ENCODE measurements at regions not wholly inside any gene's neighbourhood (a gene's known extent, or its start where the extent isn't known, plus 50 kb on each side); places are given as distances from the start of the nearest gene placed in this dataset.

DNA sequence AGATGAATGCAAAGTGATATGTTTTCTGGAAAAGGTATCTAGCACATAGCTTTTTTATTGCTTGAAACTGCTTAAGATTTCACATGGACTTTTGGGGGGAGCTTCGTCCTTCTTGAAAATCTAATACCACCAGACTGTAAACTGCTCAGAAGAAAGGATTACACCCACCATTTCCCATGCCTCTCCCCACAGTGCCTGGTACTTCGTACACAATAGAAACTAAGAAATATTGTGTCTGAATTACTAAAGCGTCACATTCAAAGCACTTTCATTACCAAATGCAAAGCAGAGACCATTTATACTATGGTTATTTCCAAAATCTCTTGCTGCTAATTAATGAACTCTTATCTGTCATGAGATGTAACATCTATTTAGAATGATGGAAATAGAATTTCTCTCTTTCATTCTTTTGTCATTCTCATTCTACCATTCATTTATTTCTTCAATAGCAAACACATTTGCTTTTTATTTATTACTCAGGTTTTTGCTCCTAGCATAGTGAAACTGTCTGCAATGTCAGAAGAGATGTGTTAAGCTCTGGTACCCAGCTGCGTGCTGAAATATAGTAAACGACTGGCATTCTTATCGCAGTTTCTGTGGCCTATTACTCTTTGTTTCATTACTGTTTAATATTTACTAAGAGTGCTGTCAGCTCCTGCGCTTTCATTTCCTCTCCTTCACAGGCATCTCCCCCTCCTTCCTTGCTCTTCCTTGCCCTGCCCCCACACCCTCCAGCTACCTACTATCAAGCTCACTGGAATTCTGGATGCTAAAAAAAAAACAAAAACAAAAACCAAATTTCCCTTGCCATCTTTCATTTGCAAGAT lies 51.4 kb upstream of the RAPGEF2 start:
- DNase-seq (ENCODE audit: extremely low spot score in 2 of 2), result no peak
- H3K27ac ChIP-seq, result no peak overlapping the region
- intact Hi-C loops (cut with DNase I), result no loop called here

DNA sequence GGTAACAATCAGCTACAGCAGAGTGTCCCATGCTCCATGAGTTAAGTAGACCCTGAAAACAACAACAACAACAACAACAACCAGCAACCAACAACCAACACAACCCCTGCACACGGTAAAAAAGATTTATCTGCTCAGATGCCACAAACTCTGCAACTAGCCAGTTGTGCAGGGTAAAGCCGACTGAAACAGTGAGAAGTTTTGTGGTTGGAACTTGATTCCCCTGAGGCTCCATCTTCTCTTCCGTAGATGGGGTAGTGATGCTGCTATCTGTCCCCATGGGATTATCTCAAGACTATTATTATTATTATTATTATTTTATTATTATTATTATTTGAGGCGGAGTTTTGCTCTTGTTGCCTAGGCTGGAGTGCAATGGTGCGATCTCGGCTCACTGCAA lies 50.6 kb upstream of the RAPGEF2 start:
- Histone ChIP-seq H3K9me3 (no peaks in the 10 kb centered on the region), H3K36me3 (no peaks in the 10 kb centered on the region), H3K4me3 (no peak overlapping the region), H3K27ac (no peak overlapping the region), H3K27me3 (no peaks in the 10 kb centered on the region), H3K4me1 (peaks cover 8% of the 10 kb centered on the region)
- DNase-seq (ENCODE audit: extremely low spot score in 2 of 2), result no peak
- intact Hi-C loops (cut with DNase I), result no loop called here
- no peak for TF ChIP-seq POLR2AphosphoS5 (IDR thresholded peaks at IDR 0.05; ENCODE audit: insufficient read depth in 1 of 2, low read depth in 1 of 2)
- TF ChIP-seq, protein P1, sequence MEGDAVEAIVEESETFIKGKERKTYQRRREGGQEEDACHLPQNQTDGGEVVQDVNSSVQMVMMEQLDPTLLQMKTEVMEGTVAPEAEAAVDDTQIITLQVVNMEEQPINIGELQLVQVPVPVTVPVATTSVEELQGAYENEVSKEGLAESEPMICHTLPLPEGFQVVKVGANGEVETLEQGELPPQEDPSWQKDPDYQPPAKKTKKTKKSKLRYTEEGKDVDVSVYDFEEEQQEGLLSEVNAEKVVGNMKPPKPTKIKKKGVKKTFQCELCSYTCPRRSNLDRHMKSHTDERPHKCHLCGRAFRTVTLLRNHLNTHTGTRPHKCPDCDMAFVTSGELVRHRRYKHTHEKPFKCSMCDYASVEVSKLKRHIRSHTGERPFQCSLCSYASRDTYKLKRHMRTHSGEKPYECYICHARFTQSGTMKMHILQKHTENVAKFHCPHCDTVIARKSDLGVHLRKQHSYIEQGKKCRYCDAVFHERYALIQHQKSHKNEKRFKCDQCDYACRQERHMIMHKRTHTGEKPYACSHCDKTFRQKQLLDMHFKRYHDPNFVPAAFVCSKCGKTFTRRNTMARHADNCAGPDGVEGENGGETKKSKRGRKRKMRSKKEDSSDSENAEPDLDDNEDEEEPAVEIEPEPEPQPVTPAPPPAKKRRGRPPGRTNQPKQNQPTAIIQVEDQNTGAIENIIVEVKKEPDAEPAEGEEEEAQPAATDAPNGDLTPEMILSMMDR (IDR thresholded peaks at IDR 0.05), result no peak
- no peak for TF ChIP-seq POLR2A (IDR thresholded peaks at IDR 0.05)

More for the DNA sequence above, 51.4 kb upstream of the RAPGEF2 start:
- no peak for TF ChIP-seq POLR2A (IDR thresholded peaks at IDR 0.05)
- TF ChIP-seq POLR2AphosphoS5 (IDR thresholded peaks at IDR 0.05; ENCODE audit: insufficient read depth in 1 of 2, low read depth in 1 of 2), result no peak
- TF ChIP-seq, protein P1 (IDR thresholded peaks at IDR 0.05), result no peak
- no peaks in the 10 kb centered on the region for H3K9me3 ChIP-seq
- H3K36me3 ChIP-seq, result no peaks in the 10 kb centered on the region
- no peak overlapping the region for H3K4me3 ChIP-seq
- H3K27me3 ChIP-seq, result no peaks in the 10 kb centered on the region
- peaks cover 8% of the 10 kb centered on the region for H3K4me1 ChIP-seq

All from vagina (tissue), 2 donors.